Activated CD4-positive, alpha-beta T cell treated with anti-CD3 and anti-CD28 coated beads for 36 hours (primary cell): ENCODE measurements at regions not wholly inside any gene's neighbourhood (a gene's known extent, or its start where the extent isn't known, plus 50 kb on each side); places are given as distances from the start of the nearest gene placed in this dataset.
A peak's percentile ranks its signal among the peaks of the same experiment; 100 is the strongest.

ENCODE experiments used
- ATAC-seq: fragments of 200-7000 bp; cut with Tn5 transposase; one replicate; pipeline ENCODE4 v1.10.0; 2021; ENCODE audit warnings: mild to moderate bottlenecking, moderate library complexity
- CTCF ChIA-PET: fragments of 350-600 bp; sonication (Branson Sonifier 250); formaldehyde crosslinking; loops from one replicate; lab custom pipeline; 2021; ENCODE audit warnings: antibody characterized with exemption; lab: Charles Lee
- POLR2A ChIA-PET: fragments of 350-600 bp; sonication (Branson Sonifier 250); formaldehyde crosslinking; loops from one replicate; lab custom pipeline; 2021; ENCODE audit warnings: antibody characterized with exemption, inconsistent platforms; lab: Charles Lee
- DNase-seq: peaks from one replicate; pipeline ENCODE4 v3.0.0-alpha.2; 2020
- H3K27ac Mint-ChIP-seq: one replicate; pipeline ENCODE4 v1.8.0; 2021; ENCODE audit warnings: mixed read lengths
- H3K27me3 Mint-ChIP-seq: one replicate; pipeline ENCODE4 v1.8.0; 2021; ENCODE audit warnings: mixed read lengths
- H3K36me3 Mint-ChIP-seq: one replicate; pipeline ENCODE4 v1.8.0; 2021; ENCODE audit warnings: low read depth, mixed read lengths
- H3K4me1 Mint-ChIP-seq: one replicate; pipeline ENCODE4 v1.8.0; 2021; ENCODE audit warnings: mixed read lengths
- H3K4me3 Mint-ChIP-seq: one replicate; pipeline ENCODE4 v1.8.0; 2021; ENCODE audit warnings: mild to moderate bottlenecking, moderate library complexity, mixed read lengths
- H3K9me3 Mint-ChIP-seq: one replicate; pipeline ENCODE4 v1.8.0; 2021; ENCODE audit warnings: low read depth, mixed read lengths
- intact Hi-C, 2 experiments: fragments of 100-400 bp; cut with DNase I in 1 of 2; cut with micrococcal nuclease in 1 of 2; formaldehyde crosslinking; loops; one replicate each; pipeline versions ENCODE4 v1.14.2 to v1.15.1; 2022 to 2024; cut with DNase I, micrococcal nuclease

DNA sequence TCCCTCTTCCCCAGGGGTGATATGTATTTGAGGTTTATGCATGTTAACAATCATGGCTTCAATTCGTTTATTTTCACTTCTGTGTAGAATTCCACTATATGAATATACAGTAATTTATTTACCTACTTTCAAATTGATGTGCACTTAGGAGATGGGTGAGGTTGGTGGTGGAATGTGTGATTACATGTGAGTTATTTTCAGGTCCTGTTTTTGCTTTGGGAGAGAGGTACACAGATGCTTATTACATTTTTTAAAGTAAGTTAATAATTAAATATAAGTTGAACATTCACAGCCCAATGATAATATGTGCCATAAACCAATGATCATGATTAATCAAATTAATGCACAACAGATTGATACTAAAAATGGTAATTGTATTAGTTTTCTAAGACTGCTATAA, 79.5 kb downstream of the SPRY1 start:
- Mint-ChIP-seq H3K9me3 (no peaks in the 10 kb centered on the region), H3K27ac (no peak overlapping the region), H3K4me3 (no peak overlapping the region), H3K4me1 (peaks cover 28% of the 10 kb centered on the region), H3K36me3 (no peaks in the 10 kb centered on the region), H3K27me3 (no peaks in the 10 kb centered on the region)
- CTCF ChIA-PET, result interaction anchor here (0.8 kb wide), 1 partner anchor 9 kb away, joined by 3 read pairs; no protein-coding TSS in a partner anchor
- no peak for ATAC-seq
- POLR2A ChIA-PET, result no interaction called here
- DNase-seq, result no peak
- intact Hi-C loops, result no loop called here

DNA sequence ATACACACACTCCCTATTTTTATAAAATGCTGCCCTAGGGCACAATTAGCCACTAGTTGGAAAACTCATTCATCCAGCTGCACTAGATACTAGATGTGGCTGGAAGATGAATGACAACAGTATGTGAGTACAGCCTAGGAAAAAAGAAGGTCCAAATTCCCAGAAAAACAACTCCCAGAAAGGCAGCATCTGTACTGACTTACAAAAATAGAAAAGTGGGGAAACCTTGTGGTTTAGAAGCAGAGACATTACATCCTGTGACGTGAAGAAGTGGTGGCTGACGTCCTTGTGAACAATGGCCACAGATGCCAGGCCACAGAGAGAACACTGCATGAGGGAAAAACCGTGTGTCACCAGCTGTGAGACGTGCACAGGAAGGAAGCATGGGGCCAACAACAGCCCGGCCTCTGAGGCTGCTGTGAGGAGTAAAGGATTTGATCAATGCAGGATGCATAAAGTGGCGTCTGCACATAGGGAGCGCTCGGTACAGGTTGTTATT, 81.2 kb downstream of the SPRY1 start:
- no peaks in the 10 kb centered on the region for H3K9me3 Mint-ChIP-seq
- H3K27me3 Mint-ChIP-seq, result no peaks in the 10 kb centered on the region
- H3K27ac Mint-ChIP-seq, result peak overlapping the region; percentile 53
- POLR2A ChIA-PET, result no interaction called here
- peak; percentile 81 for DNase-seq
- CTCF ChIA-PET, result interaction anchor here (0.6 to 1.2 kb wide), 4 partner anchors 10 to 57 kb away, joined by 3 read pairs; no protein-coding TSS in a partner anchor
- H3K4me1 Mint-ChIP-seq, result peaks cover 37% of the 10 kb centered on the region
- intact Hi-C loops, result loop anchor here in 1 of 2 experiments (2.0 kb wide), 1 partner anchor 79 kb away; no protein-coding TSS in a partner anchor
- H3K4me3 Mint-ChIP-seq, result peak overlapping the region; percentile 33
- peak; percentile 96 for ATAC-seq
- no peaks in the 10 kb centered on the region for H3K36me3 Mint-ChIP-seq

DNA sequence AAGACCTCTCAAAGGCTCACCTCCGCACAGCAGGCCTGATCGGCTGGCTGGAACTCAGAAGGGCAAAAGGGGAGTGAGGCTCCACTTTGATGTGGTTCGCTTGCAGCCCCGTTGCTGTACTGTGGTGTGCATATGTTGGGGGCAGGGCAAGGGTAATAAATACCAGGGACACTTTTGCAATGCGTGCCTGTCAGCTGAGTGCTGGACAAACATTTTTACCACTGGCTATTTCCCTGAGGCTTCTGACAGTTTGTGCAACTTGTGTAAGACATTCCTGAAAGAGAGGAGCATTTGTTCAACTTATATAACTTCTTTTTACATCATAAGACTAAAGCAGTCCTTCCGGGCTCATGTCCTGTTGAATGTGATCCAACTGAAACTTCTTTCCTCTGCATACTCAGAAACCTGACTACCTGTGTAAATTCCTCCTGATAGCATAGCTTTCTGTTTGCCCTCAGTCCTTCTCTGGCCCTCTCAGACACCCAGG, 82.3 kb downstream of the SPRY1 start:
- Mint-ChIP-seq H3K36me3 (no peaks in the 10 kb centered on the region), H3K9me3 (no peaks in the 10 kb centered on the region), H3K27me3 (no peaks in the 10 kb centered on the region), H3K27ac (peak overlapping the region; percentile 71), H3K4me3 (no peak overlapping the region), H3K4me1 (peaks cover 37% of the 10 kb centered on the region)
- ChIA-PET CTCF (interaction anchor here (0.9 to 1.3 kb wide), 3 partner anchors 17 to 35 kb away, joined by 3 read pairs; no protein-coding TSS in a partner anchor), POLR2A (interaction anchor here (0.6 to 1.7 kb wide), 2 partner anchors 10 to 80 kb away, joined by 4 to 6 read pairs; no protein-coding TSS in a partner anchor)
- intact Hi-C loops, result loop anchor here in 1 of 2 experiments (2.0 kb wide), 1 partner anchor 80 kb away; no protein-coding TSS in a partner anchor
- no peak for ATAC-seq
- no peak for DNase-seq

DNA sequence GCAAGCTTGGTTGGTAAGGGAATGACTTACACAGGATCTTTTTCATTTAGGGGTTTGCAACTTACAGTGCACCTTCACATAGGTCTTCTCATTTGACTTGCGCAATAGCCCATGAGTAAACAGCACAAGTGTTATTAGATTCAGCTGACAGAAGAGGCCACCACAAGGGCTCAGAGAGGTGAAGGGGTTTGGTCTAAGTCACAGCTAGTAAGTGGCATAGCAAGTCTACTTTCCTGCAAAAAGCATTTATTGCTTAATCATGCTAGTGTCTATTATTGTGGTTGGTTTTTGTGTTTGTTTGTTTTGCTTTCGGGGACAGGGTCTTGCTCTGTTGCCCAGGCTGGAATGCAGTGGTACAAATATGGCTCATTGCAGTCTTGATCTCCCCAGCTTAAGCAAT, 83.3 kb downstream of the SPRY1 start:
- Mint-ChIP-seq H3K9me3 (no peaks in the 10 kb centered on the region), H3K27ac (no peak overlapping the region), H3K4me3 (no peak overlapping the region), H3K4me1 (peaks cover 37% of the 10 kb centered on the region), H3K36me3 (no peaks in the 10 kb centered on the region), H3K27me3 (no peaks in the 10 kb centered on the region)
- DNase-seq, result no peak
- no peak for ATAC-seq
- ChIA-PET POLR2A (interaction anchor here (0.5 to 1.7 kb wide), 2 partner anchors 9 to 81 kb away, joined by 3 to 4 read pairs; no protein-coding TSS in a partner anchor), CTCF (interaction anchor here (0.7 to 1.3 kb wide), 2 partner anchors 16 to 77 kb away, joined by 3 read pairs; no protein-coding TSS in a partner anchor)
- intact Hi-C loops, result loop anchor here (2.0 to 5.0 kb wide), 3 partner anchors 13 to 83 kb away; partner anchors contain the start of gene SPRY1 (in 1 of the 2)

DNA sequence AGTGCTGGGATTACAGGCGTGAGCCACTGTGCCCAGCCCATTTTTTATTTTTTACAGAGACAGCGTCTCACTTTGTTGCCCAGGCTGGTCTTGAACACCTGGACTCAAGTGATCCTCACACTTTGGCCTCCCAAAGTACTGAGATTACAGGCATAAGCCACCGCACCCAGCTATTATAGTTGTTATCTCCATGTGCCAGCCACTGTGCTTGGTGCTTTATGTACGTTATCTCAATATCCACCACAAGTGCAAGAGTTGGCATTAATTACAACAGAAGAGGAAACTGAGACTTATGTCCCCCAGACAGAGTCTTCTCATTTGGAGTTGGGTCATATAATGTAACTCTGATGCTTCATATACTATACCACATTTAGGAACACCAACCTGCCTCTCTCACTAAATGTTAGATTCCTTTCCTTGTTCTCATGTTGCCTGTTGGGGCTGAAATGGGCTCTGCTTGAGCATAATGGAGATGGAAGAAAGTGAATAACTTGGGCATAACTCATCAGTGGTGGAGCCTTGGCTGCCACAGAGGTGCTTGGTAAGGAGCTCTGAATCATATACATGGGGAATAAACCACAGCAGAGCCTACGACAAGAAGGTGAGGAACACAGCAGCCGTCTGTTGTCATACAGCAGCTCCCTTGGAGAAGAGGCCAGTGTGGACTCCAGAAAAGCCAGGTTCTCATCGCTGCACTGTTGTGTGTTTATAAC, 84.3 kb downstream of the SPRY1 start:
- ATAC-seq (peak; percentile 54), DNase-seq (peak; percentile 41)
- ChIA-PET CTCF (interaction anchor here (0.7 kb wide), 1 partner anchor 1257 kb away, joined by 3 read pairs; no protein-coding TSS in a partner anchor), POLR2A (interaction anchor here (0.5 to 0.6 kb wide), 2 partner anchors 19 to 69 kb away, joined by 3 read pairs; no protein-coding TSS in a partner anchor)
- H3K36me3 Mint-ChIP-seq, result no peaks in the 10 kb centered on the region
- no peak overlapping the region for H3K4me3 Mint-ChIP-seq
- no peak overlapping the region for H3K27ac Mint-ChIP-seq
- H3K27me3 Mint-ChIP-seq, result no peaks in the 10 kb centered on the region
- peaks cover 37% of the 10 kb centered on the region for H3K4me1 Mint-ChIP-seq
- intact Hi-C loops, result loop anchor here (2.0 to 5.0 kb wide), 2 partner anchors 14 to 84 kb away; partner anchors contain the start of gene SPRY1 (in 1 of the 2)
- H3K9me3 Mint-ChIP-seq, result no peaks in the 10 kb centered on the region

DNA sequence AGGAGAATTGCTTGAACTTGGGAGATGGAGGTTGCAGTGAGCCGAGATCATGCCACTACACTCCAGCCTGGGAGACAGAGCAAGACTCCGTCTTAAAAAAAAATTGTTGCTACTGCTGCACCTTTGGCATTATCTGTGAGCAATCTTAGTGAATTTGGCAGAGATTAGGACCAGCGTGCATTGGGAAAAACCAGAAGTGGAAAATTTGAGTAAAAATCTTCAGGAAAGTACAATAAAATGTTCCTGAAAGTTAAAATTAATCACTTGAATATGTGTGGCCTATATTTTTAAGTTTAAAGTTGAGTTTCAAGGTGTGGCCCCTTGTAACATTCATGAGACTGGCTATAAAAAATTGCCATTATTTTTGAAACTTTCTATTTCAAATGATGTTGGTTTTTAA, 85.1 kb downstream of the SPRY1 start:
- H3K27ac Mint-ChIP-seq, result no peak overlapping the region
- DNase-seq, result no peak
- no peaks in the 10 kb centered on the region for H3K27me3 Mint-ChIP-seq
- ATAC-seq, result no peak
- POLR2A ChIA-PET, result interaction anchor here (0.5 kb wide), 1 partner anchor 20 kb away, joined by 3 read pairs; no protein-coding TSS in a partner anchor
- no peaks in the 10 kb centered on the region for H3K9me3 Mint-ChIP-seq
- CTCF ChIA-PET, result no interaction called here
- H3K4me1 Mint-ChIP-seq, result peaks cover 36% of the 10 kb centered on the region
- H3K36me3 Mint-ChIP-seq, result no peaks in the 10 kb centered on the region
- no peak overlapping the region for H3K4me3 Mint-ChIP-seq
- intact Hi-C loops, result loop anchor here (2.0 to 5.0 kb wide), 2 partner anchors 15 to 84 kb away; partner anchors contain the start of gene SPRY1 (in 1 of the 2)

DNA sequence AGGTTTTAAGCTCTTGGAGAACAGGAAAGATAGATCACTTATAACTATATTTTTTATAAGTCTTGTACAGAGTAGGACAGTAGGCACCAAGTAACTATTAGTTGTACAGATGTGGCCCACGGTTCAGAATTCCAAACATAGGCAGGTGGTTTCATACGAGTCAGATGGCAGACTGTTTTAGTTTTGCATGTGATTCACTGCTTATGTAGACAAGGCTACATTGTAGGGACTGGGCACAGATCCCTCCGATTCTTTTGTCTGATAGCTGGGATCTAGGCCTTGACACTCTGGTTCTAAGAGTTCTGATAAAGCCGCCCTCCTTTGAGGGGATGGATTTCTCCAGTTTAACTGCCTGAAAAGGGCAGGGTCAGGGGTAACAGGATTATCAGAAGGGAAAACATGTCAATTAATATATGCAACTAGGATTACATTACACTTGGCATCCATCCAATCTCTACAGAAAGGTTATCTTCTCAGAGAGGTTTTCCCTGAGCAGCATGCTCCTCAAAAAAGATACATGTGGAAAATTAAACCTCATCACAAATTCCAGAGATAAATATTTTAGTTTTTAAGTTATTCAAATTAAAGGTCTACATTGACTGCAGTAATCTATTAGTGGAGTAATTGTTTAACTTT, 87.8 kb downstream of the SPRY1 start:
- intact Hi-C loops, result loop anchor here in 1 of 2 experiments (5.0 kb wide), 1 partner anchor 87 kb away; the partner anchor contains the start of gene SPRY1
- Mint-ChIP-seq H3K4me1 (peaks cover 20% of the 10 kb centered on the region), H3K4me3 (no peak overlapping the region), H3K9me3 (no peaks in the 10 kb centered on the region), H3K27me3 (no peaks in the 10 kb centered on the region), H3K36me3 (no peaks in the 10 kb centered on the region), H3K27ac (no peak overlapping the region)
- ATAC-seq (no peak), DNase-seq (no peak)
- POLR2A ChIA-PET, result no interaction called here
- CTCF ChIA-PET, result no interaction called here

DNA sequence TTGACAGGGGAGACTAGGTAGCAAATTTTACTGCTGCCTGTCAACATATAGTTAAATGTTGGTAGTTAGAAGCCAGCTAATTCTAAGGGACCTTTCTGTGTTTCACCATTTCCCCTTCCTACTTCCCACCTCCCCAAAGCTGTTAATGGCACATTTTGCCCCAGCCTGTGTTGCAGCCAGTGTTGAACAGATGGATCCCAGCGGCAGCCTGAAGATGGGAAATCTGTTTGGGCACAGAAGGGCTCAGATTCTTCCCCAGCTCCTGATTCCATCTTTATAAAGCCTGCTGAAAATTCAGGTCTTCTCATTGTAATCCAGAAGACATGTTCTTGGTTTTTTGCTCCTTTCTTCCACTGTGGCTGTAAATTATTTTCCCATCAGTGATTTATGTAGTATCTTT, 89.0 kb downstream of the SPRY1 start:
- ChIA-PET CTCF (interaction anchor here (0.5 kb wide), 1 partner anchor 122 kb away, joined by 3 read pairs; no protein-coding TSS in a partner anchor), POLR2A (no interaction called here)
- DNase-seq (no peak), ATAC-seq (no peak)
- H3K27me3 Mint-ChIP-seq, result no peaks in the 10 kb centered on the region
- no peak overlapping the region for H3K4me3 Mint-ChIP-seq
- intact Hi-C loops, result loop anchor here (5.0 kb wide), 2 partner anchors 63 to 187 kb away; no protein-coding TSS in a partner anchor
- H3K36me3 Mint-ChIP-seq, result no peaks in the 10 kb centered on the region
- peaks cover 21% of the 10 kb centered on the region for H3K4me1 Mint-ChIP-seq
- H3K27ac Mint-ChIP-seq, result no peak overlapping the region
- H3K9me3 Mint-ChIP-seq, result no peaks in the 10 kb centered on the region

DNA sequence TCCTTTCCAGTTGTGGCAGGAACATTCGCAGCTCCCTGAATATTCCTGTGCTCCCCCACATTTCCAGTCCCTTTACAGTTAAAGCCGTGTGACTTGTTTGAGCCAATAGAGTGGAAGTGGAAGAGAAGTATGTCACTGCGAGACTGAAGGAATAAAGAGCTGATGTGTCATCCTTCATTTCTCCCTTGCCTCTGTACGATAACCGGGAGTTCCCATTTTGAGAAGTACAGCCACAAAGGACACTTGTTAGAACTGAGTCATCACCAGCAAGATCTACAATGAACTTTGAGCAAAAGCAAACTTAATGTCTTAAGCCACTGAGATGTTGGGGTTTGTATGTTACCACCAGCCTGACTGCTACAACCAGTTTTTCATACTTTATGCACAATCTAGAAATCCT, 92.3 kb downstream of the SPRY1 start:
- H3K27ac Mint-ChIP-seq, result no peak overlapping the region
- intact Hi-C loops, result loop anchor here (2.0 to 5.0 kb wide), 3 partner anchors 44 to 183 kb away; no protein-coding TSS in a partner anchor
- peaks cover under 1% of the 10 kb centered on the region for H3K27me3 Mint-ChIP-seq
- no peaks in the 10 kb centered on the region for H3K9me3 Mint-ChIP-seq
- peaks cover 9% of the 10 kb centered on the region for H3K4me1 Mint-ChIP-seq
- CTCF ChIA-PET, result interaction anchor here (2.0 kb wide), 1 partner anchor 38 kb away, joined by 8 read pairs; no protein-coding TSS in a partner anchor
- ATAC-seq, result peak; percentile 97
- POLR2A ChIA-PET, result interaction anchor here (0.6 to 1.0 kb wide), 4 partner anchors 9 to 91 kb away, joined by 3 to 5 read pairs (median 4); no protein-coding TSS in a partner anchor
- peak; percentile 17 for DNase-seq
- H3K36me3 Mint-ChIP-seq, result no peaks in the 10 kb centered on the region
- H3K4me3 Mint-ChIP-seq, result no peak overlapping the region

DNA sequence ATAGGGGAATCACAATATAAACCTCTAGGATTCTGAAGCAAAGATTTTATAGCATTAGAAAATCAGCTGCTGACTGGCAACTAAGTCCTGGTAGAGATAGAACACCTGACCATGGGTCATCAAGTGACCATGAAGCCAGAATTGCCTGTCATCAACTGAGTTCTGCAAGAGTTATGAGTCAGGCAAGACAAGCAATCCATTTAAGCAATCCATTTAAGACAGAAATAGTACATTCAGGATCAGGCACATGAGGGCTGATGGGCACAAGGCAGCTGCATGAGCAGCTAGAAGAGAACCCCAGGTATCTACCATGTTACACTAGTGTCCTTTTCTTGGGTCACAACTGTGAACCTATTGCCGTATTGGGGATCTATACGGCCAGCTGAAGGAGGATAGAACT, 98.9 kb downstream of the SPRY1 start:
- no peak overlapping the region for H3K4me3 Mint-ChIP-seq
- POLR2A ChIA-PET, result interaction anchor here (0.6 kb wide), 1 partner anchor 538 kb away, joined by 3 read pairs; no protein-coding TSS in a partner anchor
- ATAC-seq (no peak), DNase-seq (no peak)
- intact Hi-C loops, result no loop called here
- CTCF ChIA-PET, result interaction anchor here (0.7 to 1.4 kb wide), 2 partner anchors 16 to 31 kb away, joined by 3 read pairs; no protein-coding TSS in a partner anchor
- no peak overlapping the region for H3K27ac Mint-ChIP-seq
- H3K4me1 Mint-ChIP-seq, result no peaks in the 10 kb centered on the region
- H3K36me3 Mint-ChIP-seq, result no peaks in the 10 kb centered on the region
- H3K9me3 Mint-ChIP-seq, result peaks cover 5% of the 10 kb centered on the region
- peaks cover 6% of the 10 kb centered on the region for H3K27me3 Mint-ChIP-seq
